ENCODE measurements at regions not wholly inside any gene's neighbourhood (a gene's known extent, or its start where the extent isn't known, plus 50 kb on each side); places are given as distances from the start of the nearest gene placed in this dataset.
"Not testable (repeated sequence)": the region's sequence is repeated elsewhere in the genome, so short reads cannot be mapped to it uniquely, and the experiment has no call there.

- peak in 1 of 14 donors; percentile 39 for DNase-seq
Observed at GRCh38 chr3:94611596-94611995, 548.7 kb downstream of the NSUN3 start.

- no peak for DNase-seq
Observed at GRCh38 chr3:94612631-94613030, 549.8 kb downstream of the NSUN3 start.

DNA sequence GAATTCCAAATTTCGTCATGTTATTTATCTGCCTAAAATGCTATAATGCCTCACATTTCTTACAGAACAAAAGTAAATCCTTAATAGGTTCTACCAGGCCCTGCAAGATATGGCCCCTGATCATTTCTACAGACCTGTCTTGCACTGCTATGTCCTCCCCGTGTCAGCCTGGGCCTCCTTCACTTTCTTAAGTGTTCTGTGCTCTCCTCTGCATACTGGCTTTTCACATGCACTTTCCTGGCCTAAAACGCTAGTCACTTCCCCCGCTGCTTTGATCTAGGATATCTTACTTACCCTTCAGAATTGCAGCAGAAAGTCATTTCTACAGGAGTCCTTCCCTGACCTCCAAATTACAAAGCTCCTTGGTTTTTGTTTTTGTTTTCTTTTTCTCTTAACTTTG lies 551.3 kb downstream of the NSUN3 start:
- DNase-seq: no peak

- DNase-seq: peak in 1 of 14 donors; percentile 97
Observed at GRCh38 chr3:94615275-94616065, 552.6 kb downstream of the NSUN3 start.

GRCh38 chr3:94616833-94617232 lies 554.0 kb downstream of the NSUN3 start:
- no peak for DNase-seq

GRCh38 chr3:94617312-94617711 lies 554.5 kb downstream of the NSUN3 start:
- DNase-seq: no peak

GRCh38 chr3:94619643-94620042 lies 556.8 kb downstream of the NSUN3 start:
- no peak for DNase-seq

GRCh38 chr3:94626573-94626972 lies 563.7 kb downstream of the NSUN3 start:
- no peak for DNase-seq

- DNase-seq: no peak
Observed at GRCh38 chr3:94627689-94628088, 564.8 kb downstream of the NSUN3 start.

- no peak for DNase-seq
Observed at GRCh38 chr3:94643400-94643799, 580.5 kb downstream of the NSUN3 start.

- no peak for DNase-seq
Observed at GRCh38 chr3:94645790-94646189, 582.9 kb downstream of the NSUN3 start.

DNA sequence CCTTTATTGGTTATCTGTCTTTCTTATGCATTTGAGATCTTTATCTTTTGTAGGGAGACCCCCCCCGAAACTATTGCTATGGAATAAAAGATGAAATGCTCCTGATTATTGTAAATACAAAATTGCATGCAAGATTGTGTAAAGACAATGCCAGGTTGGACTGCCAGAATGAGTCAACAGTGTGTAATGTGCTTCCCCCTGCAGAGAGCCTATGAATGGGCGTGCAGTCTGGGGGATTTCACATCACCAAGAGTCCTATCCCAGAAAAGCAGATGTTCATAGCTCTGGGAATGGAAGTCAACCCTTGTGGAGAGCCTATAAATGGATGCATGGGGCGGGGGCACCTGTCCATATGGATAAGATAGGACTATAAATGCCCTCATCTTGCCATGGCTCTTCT lies 584.3 kb downstream of the NSUN3 start:
- no peak for DNase-seq

- DNase-seq: not testable (repeated sequence)
Observed at GRCh38 chr3:94648270-94649180, 585.7 kb downstream of the NSUN3 start.

DNA sequence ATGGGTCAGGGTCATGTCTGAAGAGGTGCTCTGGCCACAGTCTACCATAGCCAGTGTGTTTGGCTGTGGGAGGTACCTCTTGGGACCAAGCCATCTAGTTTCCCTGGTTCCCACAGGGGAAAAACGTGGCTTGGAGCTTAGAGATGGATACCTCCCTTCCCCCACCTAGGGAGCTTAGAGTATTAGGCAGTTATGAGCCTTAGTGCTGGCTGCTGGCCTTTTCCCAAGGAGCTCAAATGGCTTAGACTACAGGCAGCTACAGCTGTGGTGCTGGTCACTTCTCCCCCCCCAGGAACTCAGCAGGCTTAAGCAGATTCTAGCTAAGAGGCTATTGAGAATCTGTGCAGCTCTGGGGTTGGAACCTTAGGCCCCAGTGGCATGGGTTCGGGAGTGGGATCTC lies 591.2 kb downstream of the NSUN3 start:
- no peak for DNase-seq

DNA sequence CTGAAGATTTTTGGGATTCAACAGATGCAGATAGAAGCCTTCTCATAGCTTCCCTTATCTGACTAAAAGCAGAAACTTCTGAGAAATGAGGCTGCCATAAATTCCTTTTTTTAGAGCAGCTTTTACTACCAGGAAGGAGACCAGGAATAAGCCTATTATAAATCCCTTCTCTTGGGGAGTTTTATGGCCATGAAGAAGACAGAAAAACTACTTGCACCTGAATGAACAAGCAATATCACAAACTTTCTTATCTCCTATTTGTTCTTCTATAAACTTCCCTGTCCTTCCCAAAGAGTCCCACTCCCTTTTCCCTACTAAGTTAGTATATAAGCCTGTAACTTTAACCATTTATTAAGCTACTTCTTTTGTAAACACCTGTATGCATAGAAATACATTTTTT lies 603.1 kb downstream of the NSUN3 start:
- no peak for DNase-seq

DNA sequence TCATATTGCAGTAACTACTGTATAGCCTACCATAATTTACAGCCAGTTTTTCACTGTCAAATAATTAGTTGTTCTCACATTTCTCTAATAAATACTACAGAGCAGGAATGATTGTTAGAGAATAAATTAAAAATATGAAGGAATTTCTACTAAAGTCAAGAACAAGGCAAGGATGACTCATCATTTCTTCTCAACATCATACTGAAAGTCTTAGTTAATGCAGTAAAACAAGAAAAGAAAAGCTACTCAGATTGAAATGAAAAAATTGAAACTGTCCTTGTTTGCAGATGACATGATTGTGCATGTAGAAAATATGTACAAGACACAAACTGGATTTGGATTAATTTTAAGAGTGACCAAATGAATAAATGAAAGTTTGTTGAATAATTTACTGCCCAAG lies 608.2 kb downstream of the NSUN3 start:
- DNase-seq: no peak

- DNase-seq: peak in 1 of 14 donors; percentile 87
Observed at GRCh38 chr3:94673876-94674275, 611.0 kb downstream of the NSUN3 start.

DNA sequence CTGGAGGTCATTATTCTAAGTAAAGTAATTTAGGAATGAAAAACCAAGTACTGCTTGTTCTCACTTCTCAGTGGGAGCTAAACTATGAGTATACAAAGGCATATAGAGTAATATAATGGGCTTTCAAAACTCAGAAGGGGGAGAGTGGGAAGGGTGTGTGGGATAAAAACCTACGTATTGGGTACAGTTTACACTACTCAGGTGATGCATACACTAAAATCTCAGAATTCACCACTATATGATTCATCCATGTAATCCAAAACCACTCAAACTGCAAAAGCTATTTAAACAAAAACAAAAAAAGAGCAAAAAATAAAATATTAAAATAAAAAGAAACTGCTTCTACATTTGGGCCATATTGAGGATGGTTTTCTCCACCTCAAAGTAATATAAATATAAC lies 623.3 kb downstream of the NSUN3 start:
- DNase-seq: no peak

DNA sequence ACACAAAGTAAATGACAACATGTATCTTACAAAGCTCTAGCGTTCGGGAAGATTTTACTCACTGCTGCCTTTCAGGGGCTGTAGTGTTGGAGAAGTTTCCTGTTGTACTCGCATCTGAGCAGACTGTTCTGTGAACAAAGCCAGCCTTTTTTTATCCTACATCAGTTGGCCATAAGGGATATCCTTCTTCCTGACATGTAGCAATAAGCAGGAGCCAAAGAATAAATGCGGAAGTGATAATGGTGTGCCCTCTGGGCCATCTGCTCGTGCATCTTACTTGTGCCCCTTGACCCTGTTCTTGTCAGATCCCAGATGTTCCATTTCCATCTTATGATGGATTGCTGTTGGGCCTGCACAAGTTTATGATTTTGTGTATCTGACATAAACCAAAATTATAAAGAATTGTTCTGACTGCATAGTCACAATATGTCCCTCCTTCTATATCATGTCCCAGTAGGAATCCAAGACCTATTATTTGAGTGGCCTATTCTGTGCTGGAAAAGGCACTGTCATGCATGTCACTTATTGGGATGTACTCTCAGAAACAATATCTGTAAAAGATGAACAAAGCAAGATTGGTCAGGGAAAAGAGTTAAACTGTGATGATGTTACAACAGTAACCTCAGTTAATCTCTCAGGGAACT lies 631.3 kb downstream of the NSUN3 start:
- DNase-seq: no peak

DNA sequence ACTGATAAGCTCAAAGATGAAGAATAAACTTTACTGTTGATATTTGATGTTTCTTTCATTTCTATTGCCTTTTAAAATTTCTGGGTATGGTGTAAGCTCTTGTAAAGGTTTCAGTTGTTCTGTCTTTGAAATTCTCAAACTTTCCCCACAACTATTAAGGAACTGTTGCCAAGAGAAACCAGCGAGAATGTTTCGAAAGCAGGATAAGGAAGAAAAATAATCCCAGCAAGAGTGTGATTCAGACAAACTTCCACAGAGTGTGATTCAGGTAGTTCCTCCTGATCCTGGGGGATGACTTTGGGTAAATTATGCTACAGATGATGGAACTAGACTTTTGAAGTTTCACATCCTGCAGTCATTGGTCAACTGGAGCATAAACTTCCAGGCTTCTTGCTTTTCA lies 632.0 kb downstream of the NSUN3 start:
- no peak for DNase-seq

DNA sequence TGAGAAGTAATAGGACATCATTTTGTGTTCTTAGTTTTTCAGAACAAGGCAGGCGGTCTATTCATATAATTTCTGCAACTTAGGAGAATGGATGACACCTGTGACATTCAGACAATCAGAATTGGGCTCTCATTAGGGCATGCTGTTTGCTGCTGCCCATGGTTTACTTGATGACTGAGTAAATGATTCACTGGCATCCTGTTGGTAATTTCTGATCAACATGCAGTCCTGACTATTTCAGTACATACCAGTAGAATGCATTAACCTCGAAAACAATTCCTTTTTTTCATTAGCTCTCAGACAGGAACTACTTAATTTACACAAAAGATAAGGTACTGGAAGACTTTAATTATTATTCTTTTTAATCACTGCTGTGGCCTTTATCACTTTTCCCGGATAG lies 641.6 kb downstream of the NSUN3 start:
- no peak for DNase-seq

DNA sequence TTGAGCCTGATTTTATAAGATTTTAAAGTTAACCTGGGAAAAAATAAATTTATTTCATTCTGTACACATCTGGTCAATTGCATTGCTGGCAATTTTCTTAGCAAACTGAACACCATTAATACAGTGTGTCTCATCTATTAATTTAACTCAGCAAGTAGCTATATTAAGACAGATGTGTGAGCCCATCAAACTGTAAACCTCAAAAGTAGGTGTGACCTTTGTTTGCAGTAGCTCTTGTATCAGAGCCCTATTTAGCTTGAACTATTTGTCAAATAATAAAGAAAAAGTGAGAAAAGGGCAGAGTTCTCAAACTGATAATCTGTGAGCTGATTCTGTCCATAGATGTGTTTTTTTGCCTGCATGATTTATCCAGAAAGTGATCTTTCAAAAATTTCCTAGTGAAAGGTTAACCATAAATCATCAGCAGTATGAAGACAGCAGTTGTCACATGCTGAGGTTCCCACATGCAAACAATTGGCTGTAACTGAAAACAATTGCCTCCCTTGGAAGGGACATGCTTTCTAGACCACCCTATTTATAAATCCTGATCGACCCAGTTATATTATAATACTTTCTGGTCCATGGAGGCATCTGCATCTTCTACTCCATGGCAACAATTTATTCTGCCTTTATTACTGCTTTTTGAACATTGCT lies 646.5 kb downstream of the NSUN3 start:
- no peak for DNase-seq

DNA sequence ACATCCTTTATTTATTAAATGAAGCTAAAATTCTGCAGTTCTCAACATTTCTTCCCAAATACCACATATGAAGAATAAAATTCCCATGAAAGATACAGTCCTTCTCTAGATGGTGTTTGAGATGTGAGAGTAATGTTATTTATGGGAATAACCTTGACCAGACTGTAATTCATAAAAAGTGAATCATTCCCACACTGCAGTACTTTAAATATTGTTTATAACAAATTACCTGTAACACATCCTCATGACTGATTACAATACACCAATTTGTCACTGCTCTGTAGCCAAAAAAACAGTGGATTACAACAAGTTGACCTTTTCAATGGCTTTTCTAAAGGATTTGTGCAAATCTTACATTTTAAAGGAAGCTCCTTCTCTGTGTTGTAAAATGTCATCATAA lies 651.3 kb downstream of the NSUN3 start:
- DNase-seq: no peak
